Central memory CD4-positive, alpha-beta T cell (primary cell): ENCODE measurements at regions not wholly inside any gene's neighbourhood (a gene's known extent, or its start where the extent isn't known, plus 50 kb on each side); places are given as distances from the start of the nearest gene placed in this dataset.
"Not testable (repeated sequence)": the region's sequence is repeated elsewhere in the genome, so short reads cannot be mapped to it uniquely, and the experiment has no call there.

Experiments
- DNase-seq: peaks from one replicate; pipeline ENCODE4 v3.0.0; 2022

- DNase-seq = no peak
Observed at GRCh38 chr5:142402752-142403318, 78.0 kb upstream of the SPRY4 start.

- no peak for DNase-seq
Observed at GRCh38 chr5:142400415-142400814, 75.6 kb upstream of the SPRY4 start.

GRCh38 chr5:142399891-142400290 is 75.1 kb upstream of the SPRY4 start:
- no peak for DNase-seq

- no peak for DNase-seq
Observed at GRCh38 chr5:142398730-142399055, 73.9 kb upstream of the SPRY4 start.

- not testable (repeated sequence) for DNase-seq
Observed at GRCh38 chr5:142398011-142398729, 73.3 kb upstream of the SPRY4 start.

GRCh38 chr5:142397178-142397577 is 72.4 kb upstream of the SPRY4 start:
- no peak for DNase-seq

- DNase-seq = no peak
Observed at GRCh38 chr5:142396436-142397038, 71.7 kb upstream of the SPRY4 start.

GRCh38 chr5:142395334-142395733 is 70.5 kb upstream of the SPRY4 start:
- DNase-seq = no peak

GRCh38 chr5:142391058-142391845 is 66.4 kb upstream of the SPRY4 start:
- no peak for DNase-seq

GRCh38 chr5:142390334-142390733 is 65.5 kb upstream of the SPRY4 start:
- DNase-seq = no peak

GRCh38 chr5:142388696-142389095 is 63.9 kb upstream of the SPRY4 start:
- DNase-seq = no peak

GRCh38 chr5:142387024-142387682 is 62.3 kb upstream of the SPRY4 start:
- DNase-seq = no peak

GRCh38 chr5:142386137-142387023 is 61.6 kb upstream of the SPRY4 start:
- no peak for DNase-seq

- no peak for DNase-seq
Observed at GRCh38 chr5:142385194-142385593, 60.4 kb upstream of the SPRY4 start.

- DNase-seq = no peak
Observed at GRCh38 chr5:142384014-142384413, 59.2 kb upstream of the SPRY4 start.

- DNase-seq = no peak
Observed at GRCh38 chr5:142382186-142382585, 57.4 kb upstream of the SPRY4 start.

- no peak for DNase-seq
Observed at GRCh38 chr5:142378737-142379634, 54.2 kb upstream of the SPRY4 start.

- no peak for DNase-seq
Observed at GRCh38 chr5:142375944-142376411, 51.2 kb upstream of the SPRY4 start.
